Stimulated activated CD4-positive, alpha-beta T cell treated with anti-CD3 and anti-CD28 coated beads, Interleukin-12 subunit alpha, Interleukin-12 subunit beta, amount 100 ng/mL, for 48 hours (primary cell): ENCODE measurements at regions not wholly inside any gene's neighbourhood (a gene's known extent, or its start where the extent isn't known, plus 50 kb on each side); places are given as distances from the start of the nearest gene placed in this dataset.
"Not testable (repeated sequence)": the region's sequence is repeated elsewhere in the genome, so short reads cannot be mapped to it uniquely, and the experiment has no call there.

Experiments
- DNase-seq, 3 donors: peaks; one replicate each; pipeline ENCODE4 v3.0.0-alpha.2; 2020; ENCODE audit warnings: low read depth in 2 of 3, low spot score in 1 of 3

DNA sequence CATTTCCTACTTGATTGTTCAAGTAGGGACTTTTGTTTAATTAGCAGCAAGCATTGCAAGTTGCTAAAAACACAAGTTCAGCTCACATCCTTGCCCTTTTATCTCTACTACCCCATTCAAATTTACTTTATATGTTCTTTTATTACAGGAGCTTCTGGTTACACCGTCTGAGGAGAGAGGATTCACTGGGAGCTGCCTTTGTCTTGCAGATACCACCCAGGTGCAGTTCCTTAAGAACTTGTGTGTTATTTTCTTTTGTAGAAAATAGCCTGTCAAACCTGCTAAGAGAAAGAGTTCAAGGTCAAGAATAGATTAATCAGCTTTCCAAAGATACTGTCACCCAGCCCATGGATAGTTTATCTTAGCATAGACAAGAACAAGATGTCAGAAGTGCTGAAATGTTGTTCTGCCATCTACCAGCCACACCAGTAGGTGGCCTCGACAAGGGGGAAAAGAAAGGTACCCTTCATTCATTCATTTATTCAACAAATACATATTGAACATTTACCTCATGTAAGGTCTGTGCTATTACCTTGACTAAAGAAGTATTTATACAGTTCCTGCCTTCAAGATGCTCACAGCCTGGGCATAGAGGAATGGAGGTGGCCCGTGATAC is 750.3 kb downstream of the MAT2B start:
- DNase-seq, result no peak

DNA sequence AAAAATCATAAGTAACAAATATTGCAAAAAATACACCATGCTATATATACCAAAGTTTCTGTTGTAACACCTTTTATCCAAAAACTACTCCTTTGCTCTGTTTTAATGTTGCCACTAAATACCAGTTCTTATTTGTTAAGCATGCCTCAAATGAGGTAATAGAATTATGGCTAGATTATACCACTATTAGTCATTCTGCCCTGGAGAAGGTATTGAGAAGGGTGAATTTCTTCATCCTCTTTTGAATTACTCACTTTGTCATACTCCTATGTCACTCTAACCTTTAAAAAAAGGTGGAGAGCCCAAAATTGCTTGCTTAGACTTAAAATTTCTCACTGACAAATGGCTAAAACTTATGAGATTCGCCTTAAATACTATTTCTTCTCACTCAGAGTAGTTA is 750.9 kb downstream of the MAT2B start:
- DNase-seq, result no peak

DNA sequence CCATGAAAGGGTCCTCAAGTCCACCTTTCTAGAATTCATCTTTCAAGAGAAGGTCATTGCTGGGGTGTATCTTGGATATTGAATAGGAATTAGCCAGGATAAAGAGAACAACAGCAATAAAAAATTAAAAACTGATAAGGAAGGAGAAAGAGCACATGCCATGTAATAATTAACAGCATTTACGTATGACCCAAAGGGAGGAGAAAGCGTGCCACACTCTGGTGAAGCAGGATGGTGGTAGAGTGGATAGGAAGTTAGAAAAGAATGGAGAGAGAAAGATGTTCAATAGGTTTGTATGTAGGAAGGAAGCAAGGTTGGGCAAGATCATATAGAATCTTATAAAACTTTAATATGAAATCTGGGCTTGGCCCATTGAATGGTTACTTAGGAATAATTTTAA is 751.5 kb downstream of the MAT2B start:
- no peak for DNase-seq

GRCh38 chr5:164265566-164265965 is 760.1 kb downstream of the MAT2B start:
- DNase-seq, result no peak

GRCh38 chr5:164266571-164266970 is 761.2 kb downstream of the MAT2B start:
- no peak for DNase-seq

DNA sequence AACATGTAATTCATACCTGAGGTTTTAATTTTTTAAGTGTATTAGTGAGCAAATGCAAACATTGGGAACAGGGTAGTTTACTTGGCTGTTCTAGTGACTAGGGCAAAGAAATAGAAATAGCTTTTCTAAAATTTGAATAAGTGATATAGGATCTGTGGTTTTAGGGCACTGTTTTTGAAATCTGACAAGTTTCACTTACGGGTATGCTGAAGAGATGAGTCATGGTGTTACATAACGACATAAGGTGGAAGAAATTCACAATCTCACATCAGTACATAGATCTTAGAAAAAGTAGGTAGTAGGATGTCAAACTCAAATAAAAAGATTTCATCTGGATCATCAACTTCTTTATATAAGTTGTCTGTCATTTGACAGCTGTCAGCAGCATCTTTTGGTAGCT is 772.3 kb downstream of the MAT2B start:
- DNase-seq, result no peak

- DNase-seq, result no peak
These were observed 784.1 kb downstream of the MAT2B start for GRCh38 chr5:164289526-164289925.

GRCh38 chr5:164296603-164297080 is 791.2 kb downstream of the MAT2B start:
- no peak for DNase-seq

- no peak for DNase-seq
These were observed 792.7 kb downstream of the MAT2B start for GRCh38 chr5:164298165-164298564.

- no peak for DNase-seq
These were observed 794.9 kb downstream of the MAT2B start for GRCh38 chr5:164300295-164300694.

- DNase-seq, result no peak
These were observed 795.7 kb downstream of the MAT2B start for GRCh38 chr5:164301136-164301535.

DNA sequence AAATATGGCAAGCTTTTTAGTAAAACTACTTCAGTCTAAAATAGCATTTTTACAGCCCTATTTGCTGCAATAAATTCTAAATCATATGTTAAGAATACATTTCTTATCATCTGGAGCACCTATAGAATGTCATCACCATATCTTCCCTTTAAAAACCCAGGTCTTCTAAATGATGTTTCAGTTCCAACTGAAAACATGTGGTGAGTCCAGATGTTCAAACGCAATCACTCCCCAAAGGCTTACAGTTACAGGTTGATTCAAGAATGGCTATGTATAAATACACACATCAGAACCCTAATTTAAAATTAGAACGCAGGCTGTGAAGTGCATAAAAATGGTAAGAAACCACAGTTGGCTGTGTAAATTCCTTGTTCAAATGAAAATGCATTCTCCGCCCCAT is 796.3 kb downstream of the MAT2B start:
- DNase-seq, result no peak

DNA sequence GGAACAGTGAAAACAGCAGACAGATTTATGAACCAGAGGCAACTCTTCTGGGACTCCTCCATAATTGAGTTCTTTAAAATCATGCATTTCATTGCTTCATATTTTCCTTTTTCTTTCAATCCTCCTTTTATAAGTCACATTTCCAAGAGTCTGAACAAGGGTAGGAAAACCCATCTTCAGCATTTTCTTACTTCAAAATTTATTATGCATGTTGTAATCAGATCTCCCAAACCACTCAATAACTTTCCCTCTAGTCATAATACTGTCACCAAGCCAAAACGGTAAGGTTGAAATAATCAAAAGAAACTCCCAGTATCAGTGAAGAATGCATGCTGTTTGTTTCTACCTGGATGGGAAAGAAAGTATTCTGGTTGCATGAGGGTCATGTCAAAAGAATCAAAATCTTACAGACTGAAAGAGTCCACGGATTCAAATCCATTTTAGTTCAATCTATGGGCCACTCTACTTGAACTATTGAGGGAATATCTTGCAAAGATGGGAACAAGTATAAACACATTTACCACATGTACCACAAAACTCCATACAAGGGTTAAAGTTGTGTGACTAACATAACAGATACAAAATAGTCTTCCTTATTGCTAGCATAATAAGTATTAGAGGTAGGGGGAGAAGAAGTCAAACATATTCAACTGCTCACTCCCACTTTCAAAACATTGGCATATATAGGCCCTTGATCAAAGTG is 797.3 kb downstream of the MAT2B start:
- DNase-seq, result no peak

DNA sequence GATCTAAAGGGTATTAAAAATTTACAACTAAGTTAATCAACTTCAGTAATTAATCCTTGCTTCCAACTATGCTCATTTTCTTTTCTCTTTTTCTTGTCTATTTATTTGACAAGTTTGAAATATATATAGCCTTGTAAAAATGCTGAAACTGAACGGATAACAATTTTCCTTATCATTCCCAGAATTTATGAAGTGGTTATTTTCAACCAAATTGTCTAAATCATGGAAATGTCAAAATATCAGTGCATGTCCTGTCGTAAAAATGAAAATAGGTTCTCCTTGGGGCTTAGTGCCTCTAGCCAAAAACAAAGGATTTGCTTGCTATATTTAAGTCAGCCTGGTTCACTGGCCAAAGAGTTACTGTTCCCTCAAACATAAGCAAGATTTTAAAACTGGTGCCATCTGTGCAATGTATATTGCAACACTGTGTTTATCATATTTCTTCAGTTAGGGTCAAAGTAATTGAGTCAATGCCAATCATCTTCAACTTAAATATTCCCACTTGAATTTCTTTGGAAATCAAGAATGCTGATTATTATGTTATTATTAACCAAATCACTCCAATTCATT is 798.3 kb downstream of the MAT2B start:
- DNase-seq, result no peak

DNA sequence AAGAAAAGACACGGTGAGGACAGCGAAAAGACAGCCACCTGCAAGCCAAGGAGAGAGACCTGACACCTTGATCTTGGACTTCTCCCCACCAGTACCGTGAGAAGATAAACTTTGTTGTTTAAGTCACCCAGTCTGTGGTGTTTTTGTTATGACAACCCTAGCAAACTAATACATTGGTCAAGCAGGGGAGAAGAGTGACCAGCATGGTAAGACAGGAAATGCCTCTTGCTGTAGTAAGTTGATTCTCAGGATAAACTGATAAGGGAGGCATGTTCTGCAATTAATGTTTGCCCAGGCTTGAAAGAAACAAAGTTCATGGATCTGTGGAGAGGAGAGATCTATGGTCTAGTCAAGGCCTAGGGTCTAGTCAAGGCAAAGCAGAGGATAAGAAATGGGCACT is 801.2 kb downstream of the MAT2B start:
- DNase-seq, result no peak

GRCh38 chr5:164312801-164313200 is 807.4 kb downstream of the MAT2B start:
- DNase-seq, result no peak

DNA sequence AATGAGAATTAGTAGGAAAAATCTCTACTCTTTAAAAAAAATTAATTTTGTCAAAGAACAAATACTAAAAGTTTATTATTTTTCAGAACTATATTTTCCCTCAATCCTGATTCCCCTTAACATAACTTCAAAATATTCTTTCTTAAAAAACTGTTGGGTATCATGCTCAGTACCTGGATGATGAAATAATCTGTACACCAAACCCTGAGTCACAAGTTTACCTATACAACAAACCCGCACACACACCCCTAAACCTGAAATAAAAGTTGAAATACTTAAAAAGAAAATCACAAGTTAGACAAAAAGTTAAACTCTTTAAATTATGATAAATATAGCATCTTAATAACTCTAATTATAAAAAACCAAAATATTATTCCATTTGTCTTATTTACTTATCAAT is 812.3 kb downstream of the MAT2B start:
- no peak for DNase-seq

DNA sequence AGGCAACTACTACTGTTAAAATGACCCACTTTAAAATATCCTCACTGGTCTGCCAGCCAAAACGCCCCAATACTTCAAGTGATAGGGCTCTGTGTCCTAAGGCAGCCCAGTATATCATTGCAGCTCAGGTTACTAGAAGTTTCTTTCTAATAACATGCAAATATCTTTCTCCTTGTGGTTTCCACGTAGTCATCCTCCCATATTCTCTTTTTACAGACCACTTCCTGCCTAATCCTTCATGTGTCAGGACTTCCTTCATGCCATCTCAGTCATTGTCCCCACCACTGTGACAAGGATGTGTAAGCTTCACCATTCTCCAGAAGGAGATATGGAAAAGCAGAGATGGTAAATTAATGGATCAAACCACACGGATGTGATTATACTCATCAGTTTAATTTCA is 813.7 kb downstream of the MAT2B start:
- DNase-seq, result no peak

GRCh38 chr5:164324239-164324638 is 818.8 kb downstream of the MAT2B start:
- DNase-seq, result no peak

- DNase-seq, result no peak
These were observed 820.8 kb downstream of the MAT2B start for GRCh38 chr5:164326219-164326618.

- not testable (repeated sequence) for DNase-seq
These were observed 821.7 kb downstream of the MAT2B start for GRCh38 chr5:164327166-164327565.

DNA sequence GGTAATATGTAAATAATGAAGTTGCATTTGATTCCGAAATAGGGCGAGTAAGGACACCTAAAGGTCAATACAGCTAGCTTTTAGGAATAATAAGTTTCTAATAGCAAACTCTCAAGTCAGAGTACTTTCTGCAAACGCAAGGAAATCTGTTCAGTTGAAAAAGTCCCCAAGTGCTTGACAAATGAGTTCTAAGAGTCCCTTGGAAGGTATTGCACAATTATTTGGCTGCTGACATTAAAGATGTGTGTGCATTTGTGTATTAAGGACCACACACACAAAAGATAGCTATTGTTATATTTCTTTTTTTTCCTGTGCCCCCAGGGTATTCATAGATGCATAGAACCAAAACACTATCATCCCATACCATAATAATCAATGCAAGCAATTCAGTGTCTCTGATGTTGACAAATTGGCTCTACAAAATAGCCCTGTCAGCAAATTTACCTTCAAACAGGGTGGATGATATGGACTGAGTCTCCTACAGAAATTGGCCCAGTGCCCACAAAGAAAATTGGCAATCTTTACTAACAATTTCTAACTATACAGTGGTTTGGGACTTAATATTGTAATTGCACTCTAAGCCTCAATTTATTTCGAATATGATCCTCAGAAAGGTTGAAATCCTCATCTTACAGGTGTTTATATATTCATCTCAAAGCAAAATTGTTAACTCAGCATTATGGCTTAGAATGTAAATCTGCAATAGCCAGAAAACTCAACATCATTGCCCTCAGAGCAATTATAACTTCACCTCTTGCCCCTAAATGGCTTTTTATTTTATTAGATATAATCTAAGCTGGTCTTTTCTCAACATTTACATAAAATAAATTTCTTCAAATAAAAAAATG is 827.2 kb downstream of the MAT2B start:
- DNase-seq, result no peak
